HL-60 (cell line): ENCODE measurements at regions not wholly inside any gene's neighbourhood (a gene's known extent, or its start where the extent isn't known, plus 50 kb on each side); places are given as distances from the start of the nearest gene placed in this dataset.
"Not testable (repeated sequence)": the region's sequence is repeated elsewhere in the genome, so short reads cannot be mapped to it uniquely, and the experiment has no call there.

Source experiments
- DNase-seq, 2 experiments: peaks; one replicate each; pipeline ENCODE4 v3.0.0-alpha.2; 2010 to 2020; ENCODE audit warnings: low read depth in 1 of 2, low spot score in 1 of 2
- H3K27ac ChIP-seq: fragments of 250-450 bp; sonication (Bioruptor Pico); replicated peaks from 2 replicates; pipeline ENCODE4 v1.5.1; 2020; ENCODE audit warnings: mild to moderate bottlenecking, moderate library complexity
- H3K27me3 ChIP-seq: fragments of 250-450 bp; sonication (Bioruptor Pico); 2 replicates; pipeline ENCODE4 v1.5.1; 2021; ENCODE audit warnings: mild to moderate bottlenecking, moderate library complexity; ENCODE audit not compliant: insufficient read depth, poor library complexity, severe bottlenecking
- H3K4me3 ChIP-seq: replicated peaks from 2 replicates; pipeline ENCODE4 v1.5.1; 2011; ENCODE audit warnings: mild to moderate bottlenecking, control low read depth, low read length; ENCODE audit not compliant: insufficient read depth
- CTCF ChIP-seq: IDR thresholded peaks from one replicate; pipeline ENCODE4 v1.5.1; 2011; ENCODE audit warnings: low read length, control low read depth, inconsistent platforms; ENCODE audit not compliant: insufficient read depth
- GABPA ChIP-seq: IDR thresholded peaks from 2 replicates; pipeline ENCODE4 v1.6.1; 2012; ENCODE audit warnings: low read depth
- POLR2AphosphoS5 ChIP-seq: IDR thresholded peaks from 2 replicates; pipeline ENCODE4 v1.6.1; 2012; ENCODE audit warnings: low read depth
- REST ChIP-seq: IDR thresholded peaks from 2 replicates; pipeline ENCODE4 v1.6.1; 2012; ENCODE audit warnings: low read depth; ENCODE audit not compliant: insufficient replicate concordance
- SPI1 ChIP-seq: IDR thresholded peaks from 2 replicates; pipeline ENCODE4 v1.6.1; 2012; ENCODE audit warnings: low read depth, mild to moderate bottlenecking, borderline replicate concordance

GRCh38 chr14:40652089-40652691 is 954.5 kb upstream of the LRFN5 start:
- no peak for DNase-seq
- TF ChIP-seq SPI1 (no peak), GABPA (no peak), POLR2AphosphoS5 (no peak), CTCF (no peak), REST (no peak)
- Histone ChIP-seq H3K27me3 (no peaks in the 10 kb centered on the region), H3K4me3 (no peak overlapping the region), H3K27ac (no peak overlapping the region)

GRCh38 chr14:40630471-40630870 is 976.2 kb upstream of the LRFN5 start:
- DNase-seq: no peak
- H3K27me3 ChIP-seq: no peaks in the 10 kb centered on the region
- H3K27ac ChIP-seq: no peak overlapping the region
- H3K4me3 ChIP-seq: no peak overlapping the region
- TF ChIP-seq CTCF (no peak), REST (no peak), SPI1 (no peak), POLR2AphosphoS5 (no peak), GABPA (no peak)

- not testable (repeated sequence) for DNase-seq, H3K27me3 ChIP-seq, H3K27ac ChIP-seq, H3K4me3 ChIP-seq
These were observed 977.0 kb upstream of the LRFN5 start for GRCh38 chr14:40629551-40630137.

- no peak for TF ChIP-seq CTCF
- no peak for TF ChIP-seq REST
- TF ChIP-seq GABPA: no peak
- TF ChIP-seq POLR2AphosphoS5: no peak
- no peak for TF ChIP-seq SPI1
- Histone ChIP-seq H3K27ac (no peak overlapping the region), H3K27me3 (no peaks in the 10 kb centered on the region), H3K4me3 (no peak overlapping the region)
- no peak for DNase-seq
These were observed 977.5 kb upstream of the LRFN5 start for GRCh38 chr14:40629144-40629543.
